Right atrium auricular region (tissue), 2 donors: ENCODE measurements at regions not wholly inside any gene's neighbourhood (a gene's known extent, or its start where the extent isn't known, plus 50 kb on each side); places are given as distances from the start of the nearest gene placed in this dataset.

Experiments
- DNase-seq: peaks from one replicate; pipeline ENCODE4 v3.0.0-alpha.2; 2019; ENCODE audit warnings: low spot score
- H3K27ac ChIP-seq, 2 donors: fragments of 200-600 bp; sonication (generic); 1 replicate in 1 of 2; 2 replicates in 1 of 2; pipeline ENCODE4 v1.5.1; 2016 to 2019
- H3K27me3 ChIP-seq, 2 donors: fragments of 200-600 bp; sonication (generic); one replicate each; pipeline versions ENCODE4 v1.5.1 to v1.6.0; 2017 to 2019
- H3K36me3 ChIP-seq: fragments of 200-600 bp; sonication (generic); one replicate; pipeline ENCODE4 v1.5.1; 2016
- H3K4me1 ChIP-seq, 2 donors: fragments of 200-600 bp; sonication (generic); one replicate each; pipeline versions ENCODE4 v1.5.1 to v1.6.0; 2017 to 2019
- H3K4me3 ChIP-seq, 2 donors: fragments of 200-600 bp; sonication (generic); 1 replicate in 1 of 2; 2 replicates in 1 of 2; pipeline ENCODE4 v1.5.1; 2017 to 2019; ENCODE audit warnings: mild to moderate bottlenecking in 1 of 2, moderate library complexity in 1 of 2
- H3K9me3 ChIP-seq, 2 donors: fragments of 200-600 bp; sonication (generic); one replicate each; pipeline ENCODE4 v1.5.1; 2019
- TF ChIP-seq, protein P1 (sequence below), 2 donors: fragments of 200-600 bp; sonication (generic); IDR thresholded peaks; one replicate each; pipeline ENCODE4 v1.5.1; 2019; ENCODE audit warnings: antibody characterized with exemption in 2 of 2

DNA sequence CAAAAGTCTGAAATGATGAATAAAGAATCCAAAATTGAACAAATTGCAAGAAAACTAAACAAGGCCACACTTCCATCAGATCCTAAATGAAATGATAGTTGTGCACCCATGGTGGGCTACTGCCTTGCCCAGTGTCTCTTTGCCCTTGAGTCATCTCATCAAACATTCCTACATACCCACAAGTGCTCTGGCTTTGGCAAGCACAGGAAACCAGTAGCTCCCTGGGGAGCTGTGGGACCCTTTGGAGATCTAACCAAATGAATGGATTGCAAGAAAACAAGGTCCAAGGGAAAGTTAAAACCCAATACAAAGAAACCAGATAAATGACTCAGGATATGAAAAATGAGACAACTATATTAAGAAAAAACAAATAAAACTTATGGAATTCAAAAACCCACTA lies 129.8 kb upstream of the TMEM229A start:
- no peaks in the 10 kb centered on the region for H3K27me3 ChIP-seq
- H3K4me3 ChIP-seq, result no peak overlapping the region
- TF ChIP-seq, protein P1, sequence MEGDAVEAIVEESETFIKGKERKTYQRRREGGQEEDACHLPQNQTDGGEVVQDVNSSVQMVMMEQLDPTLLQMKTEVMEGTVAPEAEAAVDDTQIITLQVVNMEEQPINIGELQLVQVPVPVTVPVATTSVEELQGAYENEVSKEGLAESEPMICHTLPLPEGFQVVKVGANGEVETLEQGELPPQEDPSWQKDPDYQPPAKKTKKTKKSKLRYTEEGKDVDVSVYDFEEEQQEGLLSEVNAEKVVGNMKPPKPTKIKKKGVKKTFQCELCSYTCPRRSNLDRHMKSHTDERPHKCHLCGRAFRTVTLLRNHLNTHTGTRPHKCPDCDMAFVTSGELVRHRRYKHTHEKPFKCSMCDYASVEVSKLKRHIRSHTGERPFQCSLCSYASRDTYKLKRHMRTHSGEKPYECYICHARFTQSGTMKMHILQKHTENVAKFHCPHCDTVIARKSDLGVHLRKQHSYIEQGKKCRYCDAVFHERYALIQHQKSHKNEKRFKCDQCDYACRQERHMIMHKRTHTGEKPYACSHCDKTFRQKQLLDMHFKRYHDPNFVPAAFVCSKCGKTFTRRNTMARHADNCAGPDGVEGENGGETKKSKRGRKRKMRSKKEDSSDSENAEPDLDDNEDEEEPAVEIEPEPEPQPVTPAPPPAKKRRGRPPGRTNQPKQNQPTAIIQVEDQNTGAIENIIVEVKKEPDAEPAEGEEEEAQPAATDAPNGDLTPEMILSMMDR (IDR thresholded peaks at IDR 0.05), result no peak
- H3K36me3 ChIP-seq, result no peaks in the 10 kb centered on the region
- H3K4me1 ChIP-seq, result no peaks in the 10 kb centered on the region
- DNase-seq, result no peak
- no peaks in the 10 kb centered on the region for H3K9me3 ChIP-seq
- no peak overlapping the region for H3K27ac ChIP-seq

DNA sequence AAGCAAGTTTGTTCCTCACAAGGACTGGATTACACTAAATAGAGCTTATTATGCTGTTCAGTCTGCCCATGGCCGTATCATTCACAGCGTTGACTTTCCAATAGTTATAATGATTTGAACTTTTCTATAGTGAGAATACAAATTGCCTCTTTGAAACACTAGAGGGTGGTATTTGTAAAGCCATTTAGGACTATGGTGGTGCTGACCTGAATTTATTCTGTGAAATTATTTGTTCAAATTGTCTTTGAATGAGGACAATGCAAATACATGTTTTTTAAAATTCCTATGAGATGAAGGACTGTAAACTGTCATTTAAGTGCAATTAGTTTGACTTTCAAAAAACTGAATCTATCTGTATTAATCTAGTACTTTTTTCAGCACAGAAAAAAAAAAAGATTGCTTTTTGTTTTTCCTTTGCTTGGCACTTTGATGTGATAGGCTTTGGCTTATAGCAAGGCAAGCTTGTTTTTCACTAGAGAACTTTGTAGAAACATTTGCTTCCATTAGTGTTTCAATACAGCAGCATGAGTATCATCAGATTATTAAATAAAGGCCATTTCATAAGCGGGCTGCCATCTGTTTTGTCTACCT lies 122.7 kb upstream of the TMEM229A start:
- no peak overlapping the region for H3K27ac ChIP-seq
- no peaks in the 10 kb centered on the region for H3K36me3 ChIP-seq
- no peaks in the 10 kb centered on the region for H3K9me3 ChIP-seq
- no peaks in the 10 kb centered on the region for H3K27me3 ChIP-seq
- no peaks in the 10 kb centered on the region for H3K4me1 ChIP-seq
- TF ChIP-seq, protein P1 (IDR thresholded peaks at IDR 0.05), result peak in 1 of 2 donors; percentile 61
- no peak overlapping the region for H3K4me3 ChIP-seq
- no peak for DNase-seq

DNA sequence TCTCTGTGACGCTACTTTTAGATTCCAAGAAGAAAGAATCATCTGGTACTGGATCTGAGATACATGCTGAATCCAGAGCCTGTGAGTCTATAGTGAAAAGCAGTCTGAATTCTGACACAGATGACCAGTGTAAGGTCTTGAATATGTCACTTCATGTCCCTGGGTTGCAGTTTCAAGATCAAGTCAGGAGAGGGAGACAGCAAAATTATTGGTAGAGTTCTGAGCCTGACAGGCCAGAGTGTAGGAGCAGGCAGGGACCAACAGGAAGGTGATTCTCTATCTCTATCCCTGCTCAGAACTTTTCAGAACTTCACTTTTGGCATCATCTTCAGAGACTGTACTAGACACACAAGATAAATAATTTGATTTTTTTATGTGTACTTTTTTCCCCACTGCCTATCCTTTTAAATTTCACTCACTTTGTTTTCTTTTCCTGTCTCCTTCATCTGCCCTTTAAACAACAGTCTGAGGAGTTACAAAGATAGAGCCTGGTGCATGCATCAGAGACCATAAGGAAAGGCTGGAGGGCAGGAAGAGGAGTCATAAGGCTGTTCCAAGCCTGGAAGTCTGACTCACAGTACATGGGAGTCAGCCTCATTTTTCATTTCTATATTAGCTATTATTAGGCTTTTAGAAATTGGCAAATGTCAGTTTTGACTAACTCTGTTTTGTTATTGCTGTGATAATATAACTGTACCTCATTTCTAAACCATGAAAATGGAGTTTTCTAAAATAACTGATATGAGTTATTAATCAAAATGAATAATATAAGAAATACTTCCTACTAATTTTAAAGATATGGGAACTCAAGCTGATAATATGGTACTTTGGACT lies 120.2 kb upstream of the TMEM229A start:
- H3K4me1 ChIP-seq, result no peaks in the 10 kb centered on the region
- no peaks in the 10 kb centered on the region for H3K36me3 ChIP-seq
- no peaks in the 10 kb centered on the region for H3K27me3 ChIP-seq
- TF ChIP-seq, protein P1 (IDR thresholded peaks at IDR 0.05), result peak; percentile 14 to 49
- no peaks in the 10 kb centered on the region for H3K9me3 ChIP-seq
- H3K4me3 ChIP-seq, result no peak overlapping the region
- H3K27ac ChIP-seq, result no peak overlapping the region
- DNase-seq, result no peak

DNA sequence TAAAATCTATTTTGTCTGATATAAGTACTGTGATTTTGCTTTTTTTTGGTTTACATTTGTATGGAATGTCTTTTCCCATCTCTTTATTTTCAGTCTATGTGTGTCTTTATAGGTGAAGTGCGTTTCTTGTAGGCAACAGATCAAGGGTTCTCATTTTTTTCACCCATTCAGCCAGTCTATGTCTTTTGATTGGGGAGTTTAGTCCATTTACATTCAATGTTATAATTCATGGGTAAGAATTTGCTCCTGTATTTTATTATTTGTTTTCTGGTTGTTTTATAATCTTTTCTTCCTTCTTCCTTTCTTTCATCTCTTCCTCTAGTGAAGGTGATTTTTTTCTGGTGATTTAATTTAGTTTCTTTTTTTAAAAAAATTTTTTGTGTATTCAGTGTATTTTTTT lies 104.8 kb upstream of the TMEM229A start:
- no peak overlapping the region for H3K4me3 ChIP-seq
- TF ChIP-seq, protein P1 (IDR thresholded peaks at IDR 0.05), result no peak
- H3K9me3 ChIP-seq, result peaks cover 0 to 8% of the 10 kb centered on the region in 2 donors
- H3K4me1 ChIP-seq, result no peaks in the 10 kb centered on the region
- peaks cover 0 to 2% of the 10 kb centered on the region in 2 donors for H3K27me3 ChIP-seq
- H3K36me3 ChIP-seq, result no peaks in the 10 kb centered on the region
- no peak for DNase-seq
- H3K27ac ChIP-seq, result no peak overlapping the region

DNA sequence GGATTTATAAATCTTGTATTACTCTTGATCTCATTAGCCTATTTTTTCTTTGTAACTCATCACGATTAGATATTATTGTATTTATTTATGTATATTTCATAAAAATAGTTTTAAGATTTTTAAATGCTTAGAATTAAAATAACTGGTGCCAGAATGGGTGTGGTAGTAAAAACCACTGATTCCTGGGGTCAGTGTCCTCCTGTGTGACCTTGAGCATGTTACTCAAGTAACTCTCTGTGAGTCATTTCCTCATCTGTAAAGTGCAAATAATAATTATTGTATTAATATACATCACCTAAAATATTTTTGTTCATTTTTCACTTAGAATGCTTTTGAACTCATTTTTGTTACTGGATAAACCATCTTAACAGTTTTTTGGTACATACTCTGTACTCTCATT lies 91.3 kb upstream of the TMEM229A start:
- no peak for DNase-seq
- no peaks in the 10 kb centered on the region for H3K36me3 ChIP-seq
- no peaks in the 10 kb centered on the region for H3K27me3 ChIP-seq
- H3K4me1 ChIP-seq, result no peaks in the 10 kb centered on the region
- no peak overlapping the region for H3K4me3 ChIP-seq
- H3K9me3 ChIP-seq, result no peaks in the 10 kb centered on the region
- H3K27ac ChIP-seq, result no peak overlapping the region
- TF ChIP-seq, protein P1 (IDR thresholded peaks at IDR 0.05), result no peak
